ENCODE measurements at regions not wholly inside any gene's neighbourhood (a gene's known extent, or its start where the extent isn't known, plus 50 kb on each side); places are given as distances from the start of the nearest gene placed in this dataset.

DNA sequence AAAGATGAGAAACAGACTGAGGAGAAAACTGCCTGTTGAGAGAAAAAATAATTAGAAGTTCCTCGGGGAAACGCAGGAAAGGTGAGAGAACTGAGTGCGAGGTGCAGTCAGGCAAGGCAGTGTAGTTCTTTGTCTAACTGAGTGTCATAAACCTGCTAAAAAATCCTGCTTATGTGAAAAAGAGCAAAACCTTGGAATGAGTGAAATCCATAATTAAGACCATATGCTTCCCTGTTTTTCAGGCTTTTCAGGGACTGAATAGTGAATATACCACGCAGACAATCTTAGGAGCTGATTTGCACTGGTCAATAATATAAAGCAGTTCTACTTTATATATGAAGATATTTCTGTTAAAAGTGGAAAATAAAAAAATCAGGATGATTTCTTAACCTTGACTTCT lies 104.9 kb downstream of the RASGEF1B start:
- Histone ChIP-seq H3K27ac (ENCODE audit: low read length) (no peak overlapping the region), H4K20me1 (ENCODE audit: insufficient read depth) (no peaks in the 10 kb centered on the region), H3K4me2 (ENCODE audit: low read length) (no peak overlapping the region), H3K36me3 (ENCODE audit: insufficient read depth, low read length) (no peaks in the 10 kb centered on the region), H2AFZ (ENCODE audit: low read depth, low read length) (no peak overlapping the region), H3K9me2 (ENCODE audit: insufficient read depth, low read length) (no peaks in the 10 kb centered on the region), H3K4me3 (ENCODE audit: low read length) (no peak overlapping the region), H3F3A (ENCODE audit: insufficient read depth, low read length, poor library complexity, severe bottlenecking) (no peaks in the 10 kb centered on the region), H3K9ac (ENCODE audit: low read length) (no peak overlapping the region), H3K9me3 (ENCODE audit: low read length) (no peaks in the 10 kb centered on the region), H3K27me3 (ENCODE audit: insufficient read depth, low read depth, low read length) (no peaks in the 10 kb centered on the region), H3K79me2 (replicated peaks; ENCODE audit: insufficient read depth, low read length) (no peaks in the 10 kb centered on the region)
- no peak for TF ChIP-seq RAD21 (conservative IDR thresholded peaks at IDR 0.05)
- TF ChIP-seq MXI1 (conservative IDR thresholded peaks at IDR 0.05; ENCODE audit: poor library complexity, severe bottlenecking), result no peak
- TF ChIP-seq EP300 (conservative IDR thresholded peaks at IDR 0.05; ENCODE audit: poor library complexity, severe bottlenecking), result no peak
- TF ChIP-seq EZH2 (IDR thresholded peaks at IDR 0.05; ENCODE audit: borderline replicate concordance, insufficient read depth, low read length, poor library complexity, severe bottlenecking), result no peak
- TF ChIP-seq TAF1 (IDR thresholded peaks at IDR 0.05; ENCODE audit: low read depth), result no peak
- TF ChIP-seq, protein P1, sequence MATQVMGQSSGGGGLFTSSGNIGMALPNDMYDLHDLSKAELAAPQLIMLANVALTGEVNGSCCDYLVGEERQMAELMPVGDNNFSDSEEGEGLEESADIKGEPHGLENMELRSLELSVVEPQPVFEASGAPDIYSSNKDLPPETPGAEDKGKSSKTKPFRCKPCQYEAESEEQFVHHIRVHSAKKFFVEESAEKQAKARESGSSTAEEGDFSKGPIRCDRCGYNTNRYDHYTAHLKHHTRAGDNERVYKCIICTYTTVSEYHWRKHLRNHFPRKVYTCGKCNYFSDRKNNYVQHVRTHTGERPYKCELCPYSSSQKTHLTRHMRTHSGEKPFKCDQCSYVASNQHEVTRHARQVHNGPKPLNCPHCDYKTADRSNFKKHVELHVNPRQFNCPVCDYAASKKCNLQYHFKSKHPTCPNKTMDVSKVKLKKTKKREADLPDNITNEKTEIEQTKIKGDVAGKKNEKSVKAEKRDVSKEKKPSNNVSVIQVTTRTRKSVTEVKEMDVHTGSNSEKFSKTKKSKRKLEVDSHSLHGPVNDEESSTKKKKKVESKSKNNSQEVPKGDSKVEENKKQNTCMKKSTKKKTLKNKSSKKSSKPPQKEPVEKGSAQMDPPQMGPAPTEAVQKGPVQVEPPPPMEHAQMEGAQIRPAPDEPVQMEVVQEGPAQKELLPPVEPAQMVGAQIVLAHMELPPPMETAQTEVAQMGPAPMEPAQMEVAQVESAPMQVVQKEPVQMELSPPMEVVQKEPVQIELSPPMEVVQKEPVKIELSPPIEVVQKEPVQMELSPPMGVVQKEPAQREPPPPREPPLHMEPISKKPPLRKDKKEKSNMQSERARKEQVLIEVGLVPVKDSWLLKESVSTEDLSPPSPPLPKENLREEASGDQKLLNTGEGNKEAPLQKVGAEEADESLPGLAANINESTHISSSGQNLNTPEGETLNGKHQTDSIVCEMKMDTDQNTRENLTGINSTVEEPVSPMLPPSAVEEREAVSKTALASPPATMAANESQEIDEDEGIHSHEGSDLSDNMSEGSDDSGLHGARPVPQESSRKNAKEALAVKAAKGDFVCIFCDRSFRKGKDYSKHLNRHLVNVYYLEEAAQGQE (IDR thresholded peaks at IDR 0.05; ENCODE audit: borderline replicate concordance), result no peak
- no peak for TF ChIP-seq POLR2AphosphoS5 (IDR thresholded peaks at IDR 0.05)
- no peak for TF ChIP-seq SMC3 (conservative IDR thresholded peaks at IDR 0.05; ENCODE audit: poor library complexity)
- TF ChIP-seq, protein P2, sequence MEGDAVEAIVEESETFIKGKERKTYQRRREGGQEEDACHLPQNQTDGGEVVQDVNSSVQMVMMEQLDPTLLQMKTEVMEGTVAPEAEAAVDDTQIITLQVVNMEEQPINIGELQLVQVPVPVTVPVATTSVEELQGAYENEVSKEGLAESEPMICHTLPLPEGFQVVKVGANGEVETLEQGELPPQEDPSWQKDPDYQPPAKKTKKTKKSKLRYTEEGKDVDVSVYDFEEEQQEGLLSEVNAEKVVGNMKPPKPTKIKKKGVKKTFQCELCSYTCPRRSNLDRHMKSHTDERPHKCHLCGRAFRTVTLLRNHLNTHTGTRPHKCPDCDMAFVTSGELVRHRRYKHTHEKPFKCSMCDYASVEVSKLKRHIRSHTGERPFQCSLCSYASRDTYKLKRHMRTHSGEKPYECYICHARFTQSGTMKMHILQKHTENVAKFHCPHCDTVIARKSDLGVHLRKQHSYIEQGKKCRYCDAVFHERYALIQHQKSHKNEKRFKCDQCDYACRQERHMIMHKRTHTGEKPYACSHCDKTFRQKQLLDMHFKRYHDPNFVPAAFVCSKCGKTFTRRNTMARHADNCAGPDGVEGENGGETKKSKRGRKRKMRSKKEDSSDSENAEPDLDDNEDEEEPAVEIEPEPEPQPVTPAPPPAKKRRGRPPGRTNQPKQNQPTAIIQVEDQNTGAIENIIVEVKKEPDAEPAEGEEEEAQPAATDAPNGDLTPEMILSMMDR (IDR thresholded peaks at IDR 0.05; ENCODE audit: poor library complexity, severe bottlenecking), result no peak

DNA sequence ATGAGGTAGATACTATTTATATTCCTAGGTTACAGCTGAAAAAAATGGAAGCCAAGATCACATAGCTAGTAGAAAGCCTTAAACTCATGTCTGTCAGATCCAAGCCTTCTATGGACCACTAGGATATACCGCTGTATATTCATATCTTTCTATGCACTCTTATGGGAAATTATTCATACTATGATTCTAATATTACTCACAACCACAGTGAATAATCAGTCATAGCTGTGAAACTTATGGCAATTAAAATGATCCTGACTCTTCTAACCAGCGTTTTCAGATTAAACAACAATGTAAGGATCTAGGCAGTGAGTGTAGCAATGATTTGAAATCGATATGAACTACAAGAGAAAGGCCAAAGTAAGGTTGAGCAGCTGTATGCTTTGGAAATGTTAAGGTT lies 111.0 kb downstream of the RASGEF1B start:
- Histone ChIP-seq H4K20me1 (ENCODE audit: insufficient read depth) (no peaks in the 10 kb centered on the region), H2AFZ (ENCODE audit: low read depth, low read length) (no peak overlapping the region), H3K27me3 (ENCODE audit: insufficient read depth, low read depth, low read length) (no peaks in the 10 kb centered on the region), H3K27ac (ENCODE audit: low read length) (no peak overlapping the region), H3F3A (ENCODE audit: insufficient read depth, low read length, poor library complexity, severe bottlenecking) (no peaks in the 10 kb centered on the region), H3K9ac (ENCODE audit: low read length) (no peak overlapping the region), H3K36me3 (ENCODE audit: insufficient read depth, low read length) (no peaks in the 10 kb centered on the region), H3K4me2 (ENCODE audit: low read length) (no peak overlapping the region), H3K79me2 (replicated peaks; ENCODE audit: insufficient read depth, low read length) (no peaks in the 10 kb centered on the region), H3K4me3 (ENCODE audit: low read length) (no peak overlapping the region), H3K9me2 (ENCODE audit: insufficient read depth, low read length) (no peaks in the 10 kb centered on the region), H3K9me3 (ENCODE audit: low read length) (no peaks in the 10 kb centered on the region)
- no peak for TF ChIP-seq TAF1 (IDR thresholded peaks at IDR 0.05; ENCODE audit: low read depth)
- no peak for TF ChIP-seq POLR2AphosphoS5 (IDR thresholded peaks at IDR 0.05)
- TF ChIP-seq, protein P2 (IDR thresholded peaks at IDR 0.05; ENCODE audit: poor library complexity, severe bottlenecking), result no peak
- TF ChIP-seq SMC3 (conservative IDR thresholded peaks at IDR 0.05; ENCODE audit: poor library complexity), result no peak
- no peak for TF ChIP-seq RAD21 (conservative IDR thresholded peaks at IDR 0.05)
- TF ChIP-seq, protein P1 (IDR thresholded peaks at IDR 0.05; ENCODE audit: borderline replicate concordance), result no peak
- no peak for TF ChIP-seq EZH2 (IDR thresholded peaks at IDR 0.05; ENCODE audit: borderline replicate concordance, insufficient read depth, low read length, poor library complexity, severe bottlenecking)
- no peak for TF ChIP-seq MXI1 (conservative IDR thresholded peaks at IDR 0.05; ENCODE audit: poor library complexity, severe bottlenecking)
- TF ChIP-seq EP300 (conservative IDR thresholded peaks at IDR 0.05; ENCODE audit: poor library complexity, severe bottlenecking), result no peak

All from neural cell (in vitro differentiated cells).